Stimulated activated CD4-positive, alpha-beta T cell treated with anti-CD3 and anti-CD28 coated beads, Interleukin-2, amount 100 ng/mL, for 48 hours (primary cell): ENCODE measurements at regions not wholly inside any gene's neighbourhood (a gene's known extent, or its start where the extent isn't known, plus 50 kb on each side); places are given as distances from the start of the nearest gene placed in this dataset.
"Not testable (repeated sequence)": the region's sequence is repeated elsewhere in the genome, so short reads cannot be mapped to it uniquely, and the experiment has no call there.

Experiments used
- DNase-seq, 2 donors: peaks; one replicate each; pipeline ENCODE4 v3.0.0-alpha.2; 2020

- no peak for DNase-seq
Observed at GRCh38 chr3:178967177-178967532, 104.5 kb downstream of the ZMAT3 start.

GRCh38 chr3:178966299-178967176 lies 105.1 kb downstream of the ZMAT3 start:
- DNase-seq, result no peak

- no peak for DNase-seq
Observed at GRCh38 chr3:178964551-178964950, 107.1 kb downstream of the ZMAT3 start.

GRCh38 chr3:178960918-178961317 lies 110.7 kb downstream of the ZMAT3 start:
- DNase-seq, result no peak

GRCh38 chr3:178960181-178960580 lies 111.4 kb downstream of the ZMAT3 start:
- DNase-seq, result no peak

- DNase-seq, result peak in 1 of 2 donors; percentile 7
Observed at GRCh38 chr3:178950676-178951075, 120.9 kb downstream of the ZMAT3 start.

- DNase-seq, result no peak
Observed at GRCh38 chr3:178949896-178950295, 121.7 kb downstream of the ZMAT3 start.

GRCh38 chr3:178948546-178948945 lies 123.1 kb downstream of the ZMAT3 start:
- DNase-seq, result no peak

- no peak for DNase-seq
Observed at GRCh38 chr3:178947738-178948137, 123.9 kb downstream of the ZMAT3 start.

GRCh38 chr3:178942261-178942660 lies 129.3 kb downstream of the ZMAT3 start:
- DNase-seq, result not testable (repeated sequence)

GRCh38 chr3:178930116-178930515 lies 141.5 kb downstream of the ZMAT3 start:
- DNase-seq, result no peak

- no peak for DNase-seq
Observed at GRCh38 chr3:178916223-178916622, 155.4 kb downstream of the ZMAT3 start.

GRCh38 chr3:178915365-178915764 lies 156.2 kb downstream of the ZMAT3 start:
- no peak for DNase-seq

GRCh38 chr3:178907081-178907480 lies 164.5 kb downstream of the ZMAT3 start:
- no peak for DNase-seq

- DNase-seq, result no peak
Observed at GRCh38 chr3:178901204-178901603, 170.4 kb downstream of the ZMAT3 start.

GRCh38 chr3:178900029-178900646 lies 171.5 kb downstream of the ZMAT3 start:
- DNase-seq, result no peak

GRCh38 chr3:178895178-178895789 lies 176.3 kb downstream of the ZMAT3 start:
- DNase-seq, result no peak
